ENCODE measurements at regions not wholly inside any gene's neighbourhood (a gene's known extent, or its start where the extent isn't known, plus 50 kb on each side); places are given as distances from the start of the nearest gene placed in this dataset.
"Not testable (repeated sequence)": the region's sequence is repeated elsewhere in the genome, so short reads cannot be mapped to it uniquely, and the experiment has no call there.

- TF ChIP-seq CTCF, EZH2, EZH2phosphoT487 (IDR thresholded peaks at IDR 0.05): not testable (repeated sequence)
Measured at GRCh38 chr4:1580692-1581012, 103.5 kb downstream of the FAM53A start.

All from neural progenitor cell (in vitro differentiated cells).